ENCODE measurements at regions not wholly inside any gene's neighbourhood (a gene's known extent, or its start where the extent isn't known, plus 50 kb on each side); places are given as distances from the start of the nearest gene placed in this dataset.

- TF ChIP-seq POLR2A (IDR thresholded peaks at IDR 0.05) (no peak), CTCF (IDR thresholded peaks at IDR 0.05) (no peak)
Measured at GRCh38 chr11:23759489-23759888, 737.4 kb upstream of the LUZP2 start.
